ENCODE measurements at regions not wholly inside any gene's neighbourhood (a gene's known extent, or its start where the extent isn't known, plus 50 kb on each side); places are given as distances from the start of the nearest gene placed in this dataset.

- TF ChIP-seq CTCF (IDR thresholded peaks at IDR 0.05; ENCODE audit: extremely low read depth, insufficient read depth, missing control alignments): no peak
- no peak for DNase-seq (ENCODE audit: low spot score)
- in situ Hi-C loops (cut with MboI; ENCODE audit: low pct_unique_long_range_greater_than_20kb, low sequenced_read_pairs, unreplicated experiment): no loop called here
These were observed 931.2 kb downstream of the MCTP2 start for GRCh38 chr15:95162531-95162930.

GRCh38 chr15:95162967-95163531 lies 931.7 kb downstream of the MCTP2 start:
- no peak for DNase-seq (ENCODE audit: low spot score)
- in situ Hi-C loops (cut with MboI; ENCODE audit: low pct_unique_long_range_greater_than_20kb, low sequenced_read_pairs, unreplicated experiment): no loop called here
- no peak for TF ChIP-seq CTCF (IDR thresholded peaks at IDR 0.05; ENCODE audit: extremely low read depth, insufficient read depth, missing control alignments)

GRCh38 chr15:95168152-95168551 lies 936.8 kb downstream of the MCTP2 start:
- no peak for DNase-seq (ENCODE audit: low spot score)
- in situ Hi-C loops (cut with MboI; ENCODE audit: low pct_unique_long_range_greater_than_20kb, low sequenced_read_pairs, unreplicated experiment): no loop called here
- no peak for TF ChIP-seq CTCF (IDR thresholded peaks at IDR 0.05; ENCODE audit: extremely low read depth, insufficient read depth, missing control alignments)

GRCh38 chr15:95168951-95169431 lies 937.6 kb downstream of the MCTP2 start:
- in situ Hi-C loops (cut with MboI; ENCODE audit: low pct_unique_long_range_greater_than_20kb, low sequenced_read_pairs, unreplicated experiment): no loop called here
- TF ChIP-seq CTCF (IDR thresholded peaks at IDR 0.05; ENCODE audit: extremely low read depth, insufficient read depth, missing control alignments): no peak
- no peak for DNase-seq (ENCODE audit: low spot score)

GRCh38 chr15:95169541-95170459 lies 938.4 kb downstream of the MCTP2 start:
- no peak for TF ChIP-seq CTCF (IDR thresholded peaks at IDR 0.05; ENCODE audit: extremely low read depth, insufficient read depth, missing control alignments)
- in situ Hi-C loops (cut with MboI; ENCODE audit: low pct_unique_long_range_greater_than_20kb, low sequenced_read_pairs, unreplicated experiment): no loop called here
- DNase-seq (ENCODE audit: low spot score): no peak

- in situ Hi-C loops (cut with MboI; ENCODE audit: low pct_unique_long_range_greater_than_20kb, low sequenced_read_pairs, unreplicated experiment): no loop called here
These were observed 939.4 kb downstream of the MCTP2 start for GRCh38 chr15:95170561-95171380.

More at GRCh38 chr15:95170561-95171380, 939.4 kb downstream of the MCTP2 start:
- no peak for DNase-seq (ENCODE audit: low spot score)
- no peak for TF ChIP-seq CTCF (IDR thresholded peaks at IDR 0.05; ENCODE audit: extremely low read depth, insufficient read depth, missing control alignments)
